ENCODE measurements at regions not wholly inside any gene's neighbourhood (a gene's known extent, or its start where the extent isn't known, plus 50 kb on each side); places are given as distances from the start of the nearest gene placed in this dataset.
"Not testable (repeated sequence)": the region's sequence is repeated elsewhere in the genome, so short reads cannot be mapped to it uniquely, and the experiment has no call there.

DNA sequence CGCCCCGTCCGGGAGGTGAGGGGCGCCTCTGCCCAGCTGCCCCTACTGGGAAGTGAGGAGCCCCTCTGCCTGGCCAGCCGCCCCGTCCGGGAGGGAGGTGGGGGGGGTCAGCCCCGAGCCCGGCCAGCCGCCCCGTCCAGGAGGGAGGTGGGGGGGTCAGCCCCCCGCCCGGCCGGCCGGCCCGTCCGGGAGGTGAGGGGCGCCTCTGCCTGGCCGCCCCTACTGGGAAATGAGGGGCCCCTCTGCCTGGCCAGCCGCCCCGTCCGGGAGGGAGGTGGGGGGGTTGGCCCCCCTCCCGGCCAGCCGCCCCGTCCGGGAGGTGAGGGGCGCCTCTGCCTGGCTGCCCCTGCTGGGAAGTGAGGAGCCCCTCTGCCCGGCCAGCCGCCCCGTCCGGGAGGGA is 57.2 kb upstream of the ZNF746 start:
- H3K4me1 Mint-ChIP-seq; POLR2A ChIA-PET; DNase-seq (ENCODE audit: low spot score); H3K27ac Mint-ChIP-seq; H3K4me3 Mint-ChIP-seq; H3K9me3 Mint-ChIP-seq; CTCF ChIA-PET; ATAC-seq; H3K27me3 Mint-ChIP-seq (ENCODE audit: low read depth): not testable (repeated sequence)
- peaks cover 59% of the 10 kb centered on the region for H3K36me3 Mint-ChIP-seq

DNA sequence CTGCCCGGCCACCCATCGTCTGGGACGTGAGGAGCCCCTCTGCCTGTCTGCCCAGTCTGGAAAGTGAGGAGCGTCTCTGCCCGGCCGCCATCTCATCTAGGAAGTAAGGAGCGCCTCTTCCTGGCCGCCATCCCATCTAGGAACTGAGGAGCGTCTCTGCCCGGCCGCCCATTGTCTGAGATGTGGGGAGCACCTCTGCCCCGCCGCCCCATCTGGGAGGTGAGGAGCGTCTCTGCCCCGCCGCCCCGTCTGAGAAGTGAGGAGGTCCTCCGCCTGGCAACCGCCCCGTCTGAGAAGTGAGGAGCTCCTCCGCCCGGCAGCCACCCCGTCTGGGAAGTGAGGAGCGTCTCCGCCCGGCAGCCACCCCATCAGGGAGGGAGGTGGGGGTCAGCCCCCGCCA is 56.4 kb upstream of the ZNF746 start:
- H3K9me3 Mint-ChIP-seq; H3K4me3 Mint-ChIP-seq; H3K27me3 Mint-ChIP-seq (ENCODE audit: low read depth); DNase-seq (ENCODE audit: low spot score); H3K27ac Mint-ChIP-seq; POLR2A ChIA-PET; H3K4me1 Mint-ChIP-seq; CTCF ChIA-PET; ATAC-seq: not testable (repeated sequence)
- peaks cover 66% of the 10 kb centered on the region for H3K36me3 Mint-ChIP-seq

- Mint-ChIP-seq H3K4me1 (no peaks in the 10 kb centered on the region), H3K4me3 (no peak overlapping the region), H3K9me3 (peaks cover 10% of the 10 kb centered on the region), H3K27ac (no peak overlapping the region), H3K27me3 (ENCODE audit: low read depth) (no peaks in the 10 kb centered on the region), H3K36me3 (peaks cover 75% of the 10 kb centered on the region)
- DNase-seq (ENCODE audit: low spot score) = no peak
- no peak for ATAC-seq
- ChIA-PET CTCF (no interaction called here), POLR2A (no interaction called here)
- no peak for TF ChIP-seq SMAD4 (CRISPR knock-in tag; IDR thresholded peaks at IDR 0.05)
- TF ChIP-seq, protein P1, sequence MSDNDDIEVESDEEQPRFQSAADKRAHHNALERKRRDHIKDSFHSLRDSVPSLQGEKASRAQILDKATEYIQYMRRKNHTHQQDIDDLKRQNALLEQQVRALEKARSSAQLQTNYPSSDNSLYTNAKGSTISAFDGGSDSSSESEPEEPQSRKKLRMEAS (CRISPR knock-in tag; IDR thresholded peaks at IDR 0.05) = no peak
- no peak for TF ChIP-seq GABPB1 (CRISPR knock-in tag; IDR thresholded peaks at IDR 0.05)
- TF ChIP-seq ZSCAN18 (CRISPR knock-in tag; IDR thresholded peaks at IDR 0.05) = no peak
- TF ChIP-seq ZNF232 (CRISPR knock-in tag; IDR thresholded peaks at IDR 0.05) = no peak
- no peak for TF ChIP-seq ETV6 (CRISPR knock-in tag; IDR thresholded peaks at IDR 0.05)
- no peak for TF ChIP-seq JUN (CRISPR knock-in tag; IDR thresholded peaks at IDR 0.05)
- no peak for TF ChIP-seq NR2C2 (CRISPR knock-in tag; IDR thresholded peaks at IDR 0.05)
These were observed 55.2 kb upstream of the ZNF746 start for GRCh38 chr7:149552799-149553198.
